Right atrium auricular region (tissue), 2 donors: ENCODE measurements at regions not wholly inside any gene's neighbourhood (a gene's known extent, or its start where the extent isn't known, plus 50 kb on each side); places are given as distances from the start of the nearest gene placed in this dataset.

ENCODE experiments used
- DNase-seq: peaks from one replicate; pipeline ENCODE4 v3.0.0-alpha.2; 2019; ENCODE audit warnings: low spot score
- H3K27ac ChIP-seq, 2 donors: fragments of 200-600 bp; sonication (generic); 1 replicate in 1 of 2; 2 replicates in 1 of 2; pipeline ENCODE4 v1.5.1; 2016 to 2019
- H3K27me3 ChIP-seq, 2 donors: fragments of 200-600 bp; sonication (generic); one replicate each; pipeline versions ENCODE4 v1.5.1 to v1.6.0; 2017 to 2019
- H3K36me3 ChIP-seq: fragments of 200-600 bp; sonication (generic); one replicate; pipeline ENCODE4 v1.5.1; 2016
- H3K4me1 ChIP-seq, 2 donors: fragments of 200-600 bp; sonication (generic); one replicate each; pipeline versions ENCODE4 v1.5.1 to v1.6.0; 2017 to 2019
- H3K4me3 ChIP-seq, 2 donors: fragments of 200-600 bp; sonication (generic); 1 replicate in 1 of 2; 2 replicates in 1 of 2; pipeline ENCODE4 v1.5.1; 2017 to 2019; ENCODE audit warnings: mild to moderate bottlenecking in 1 of 2, moderate library complexity in 1 of 2
- H3K9me3 ChIP-seq, 2 donors: fragments of 200-600 bp; sonication (generic); one replicate each; pipeline ENCODE4 v1.5.1; 2019
- CTCF ChIP-seq, 2 donors: fragments of 200-600 bp; sonication (generic); IDR thresholded peaks; one replicate each; pipeline ENCODE4 v1.5.1; 2019; ENCODE audit warnings: antibody characterized with exemption in 2 of 2

- no peaks in the 10 kb centered on the region for H3K36me3 ChIP-seq
- H3K9me3 ChIP-seq, result no peaks in the 10 kb centered on the region
- no peak overlapping the region for H3K4me3 ChIP-seq
- DNase-seq, result no peak
- H3K27ac ChIP-seq, result no peak overlapping the region
- no peak for TF ChIP-seq CTCF (IDR thresholded peaks at IDR 0.05)
- no peaks in the 10 kb centered on the region for H3K4me1 ChIP-seq
- no peaks in the 10 kb centered on the region for H3K27me3 ChIP-seq
Observed at GRCh38 chr6:163725008-163725941, 310.8 kb downstream of the QKI start.

GRCh38 chr6:163724196-163724595, 309.7 kb downstream of the QKI start:
- H3K4me3 ChIP-seq, result no peak overlapping the region
- TF ChIP-seq CTCF (IDR thresholded peaks at IDR 0.05), result no peak
- no peak overlapping the region for H3K27ac ChIP-seq
- no peaks in the 10 kb centered on the region for H3K27me3 ChIP-seq
- DNase-seq, result no peak
- no peaks in the 10 kb centered on the region for H3K36me3 ChIP-seq
- no peaks in the 10 kb centered on the region for H3K9me3 ChIP-seq
- no peaks in the 10 kb centered on the region for H3K4me1 ChIP-seq

- Histone ChIP-seq H3K9me3 (no peaks in the 10 kb centered on the region), H3K4me3 (no peak overlapping the region), H3K36me3 (no peaks in the 10 kb centered on the region), H3K27me3 (no peaks in the 10 kb centered on the region), H3K4me1 (no peaks in the 10 kb centered on the region), H3K27ac (no peak overlapping the region)
- no peak for TF ChIP-seq CTCF (IDR thresholded peaks at IDR 0.05)
- DNase-seq, result no peak
Observed at GRCh38 chr6:163723759-163724158, 309.2 kb downstream of the QKI start.

DNA sequence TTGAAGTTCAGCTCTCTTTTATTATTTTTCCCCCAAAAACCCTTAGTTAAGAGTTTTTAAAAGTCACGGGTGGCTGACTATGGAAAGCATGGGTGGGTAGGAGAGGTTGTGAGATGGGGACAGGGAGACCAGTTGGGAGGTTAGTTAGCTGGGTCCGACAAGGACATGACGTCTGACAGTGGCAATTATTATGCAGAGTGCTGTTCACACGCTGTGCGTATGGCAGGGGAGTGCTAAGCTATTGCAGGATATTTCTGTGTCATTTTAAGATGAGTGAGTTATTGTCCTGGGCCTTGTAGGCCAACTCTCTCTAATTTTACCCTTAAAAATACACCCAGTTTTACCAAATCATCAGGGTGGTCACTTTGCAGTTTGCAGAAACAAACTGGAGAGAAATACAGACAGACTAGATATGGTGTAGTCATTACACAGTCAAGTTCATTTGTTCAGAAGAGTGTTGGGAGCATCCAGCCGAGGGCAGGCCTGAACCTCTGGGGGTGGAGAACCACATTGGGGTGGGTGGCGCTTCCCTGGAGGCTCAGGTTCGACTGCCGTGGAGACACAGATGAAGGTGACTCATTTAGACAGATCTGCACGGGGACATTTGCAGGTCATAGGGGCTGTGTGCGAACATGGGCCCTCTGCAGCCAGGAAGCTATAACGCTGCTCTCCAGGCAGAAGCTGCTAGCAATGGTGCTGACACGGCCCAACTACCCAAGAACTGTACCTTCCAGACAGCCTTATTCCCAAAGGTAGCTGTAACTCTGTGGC, 307.6 kb downstream of the QKI start:
- no peak overlapping the region for H3K27ac ChIP-seq
- no peaks in the 10 kb centered on the region for H3K4me1 ChIP-seq

GRCh38 chr6:163721435-163721834, 306.9 kb downstream of the QKI start:
- Histone ChIP-seq H3K9me3 (no peaks in the 10 kb centered on the region), H3K27me3 (no peaks in the 10 kb centered on the region), H3K27ac (no peak overlapping the region), H3K36me3 (no peaks in the 10 kb centered on the region), H3K4me3 (no peak overlapping the region), H3K4me1 (no peaks in the 10 kb centered on the region)
- no peak for DNase-seq
- no peak for TF ChIP-seq CTCF (IDR thresholded peaks at IDR 0.05)

More for the DNA sequence above, 307.6 kb downstream of the QKI start:
- DNase-seq, result no peak
- no peaks in the 10 kb centered on the region for H3K9me3 ChIP-seq
- no peaks in the 10 kb centered on the region for H3K36me3 ChIP-seq
- no peak for TF ChIP-seq CTCF (IDR thresholded peaks at IDR 0.05)
- no peaks in the 10 kb centered on the region for H3K27me3 ChIP-seq
- H3K4me3 ChIP-seq, result no peak overlapping the region
